H7 (cell line): ENCODE measurements at regions not wholly inside any gene's neighbourhood (a gene's known extent, or its start where the extent isn't known, plus 50 kb on each side); places are given as distances from the start of the nearest gene placed in this dataset.
A peak's percentile ranks its signal among the peaks of the same experiment; 100 is the strongest.
"Not testable (repeated sequence)": the region's sequence is repeated elsewhere in the genome, so short reads cannot be mapped to it uniquely, and the experiment has no call there.

Experiments used
- DNase-seq: peaks from one replicate; pipeline ENCODE4 v3.0.0; 2012
- H3K27me3 ChIP-seq: 2 replicates; pipeline ENCODE4 v1.6.0; 2011; ENCODE audit warnings: mild to moderate bottlenecking, low read length; ENCODE audit not compliant: control insufficient read depth, insufficient read depth
- H3K36me3 ChIP-seq: replicated peaks from 2 replicates; pipeline ENCODE4 v1.5.1; 2011; ENCODE audit warnings: low read length; ENCODE audit not compliant: control insufficient read depth, insufficient read depth
- H3K4me3 ChIP-seq: 2 replicates; pipeline ENCODE4 v1.5.1; 2011; ENCODE audit warnings: low read depth, mild to moderate bottlenecking, control low read depth, low read length, moderate library complexity; ENCODE audit not compliant: insufficient read depth

GRCh38 chr2:176854878-176855277 is 357.7 kb upstream of the HNRNPA3 start:
- no peaks in the 10 kb centered on the region for H3K27me3 ChIP-seq
- no peak overlapping the region for H3K4me3 ChIP-seq
- no peak for DNase-seq
- no peaks in the 10 kb centered on the region for H3K36me3 ChIP-seq

- H3K27me3 ChIP-seq: no peaks in the 10 kb centered on the region
- H3K4me3 ChIP-seq: no peak overlapping the region
- DNase-seq: no peak
- H3K36me3 ChIP-seq: no peaks in the 10 kb centered on the region
Measured at GRCh38 chr2:176856683-176857082, 355.9 kb upstream of the HNRNPA3 start.

- no peak for DNase-seq
- Histone ChIP-seq H3K4me3 (no peak overlapping the region), H3K27me3 (no peaks in the 10 kb centered on the region), H3K36me3 (no peaks in the 10 kb centered on the region)
Measured at GRCh38 chr2:176865336-176865735, 347.3 kb upstream of the HNRNPA3 start.

GRCh38 chr2:176872406-176872805 is 340.2 kb upstream of the HNRNPA3 start:
- no peak overlapping the region for H3K4me3 ChIP-seq
- no peaks in the 10 kb centered on the region for H3K27me3 ChIP-seq
- DNase-seq: peak; percentile 23
- no peaks in the 10 kb centered on the region for H3K36me3 ChIP-seq

- DNase-seq: peak; percentile 4
- Histone ChIP-seq H3K27me3 (no peaks in the 10 kb centered on the region), H3K4me3 (no peak overlapping the region), H3K36me3 (no peaks in the 10 kb centered on the region)
Measured at GRCh38 chr2:176873403-176873802, 339.2 kb upstream of the HNRNPA3 start.

- Histone ChIP-seq H3K4me3 (no peak overlapping the region), H3K27me3 (no peaks in the 10 kb centered on the region), H3K36me3 (no peaks in the 10 kb centered on the region)
- DNase-seq: no peak
Measured at GRCh38 chr2:176876493-176877103, 336.0 kb upstream of the HNRNPA3 start.

- Histone ChIP-seq H3K4me3 (no peak overlapping the region), H3K27me3 (no peaks in the 10 kb centered on the region), H3K36me3 (no peaks in the 10 kb centered on the region)
- DNase-seq: no peak
Measured at GRCh38 chr2:176879426-176879995, 333.1 kb upstream of the HNRNPA3 start.

GRCh38 chr2:176882045-176882444 is 330.5 kb upstream of the HNRNPA3 start:
- H3K36me3 ChIP-seq, H3K4me3 ChIP-seq, H3K27me3 ChIP-seq, DNase-seq: not testable (repeated sequence)

- Histone ChIP-seq H3K27me3 (no peaks in the 10 kb centered on the region), H3K36me3 (no peaks in the 10 kb centered on the region), H3K4me3 (no peak overlapping the region)
- no peak for DNase-seq
Measured at GRCh38 chr2:176885001-176885643, 327.5 kb upstream of the HNRNPA3 start.

- Histone ChIP-seq H3K27me3 (no peaks in the 10 kb centered on the region), H3K4me3 (no peak overlapping the region), H3K36me3 (no peaks in the 10 kb centered on the region)
- no peak for DNase-seq
Measured at GRCh38 chr2:176885661-176886060, 326.9 kb upstream of the HNRNPA3 start.

- H3K4me3 ChIP-seq: no peak overlapping the region
- H3K27me3 ChIP-seq: no peaks in the 10 kb centered on the region
- no peaks in the 10 kb centered on the region for H3K36me3 ChIP-seq
- DNase-seq: no peak
Measured at GRCh38 chr2:176891105-176891504, 321.5 kb upstream of the HNRNPA3 start.

GRCh38 chr2:176891857-176892256 is 320.7 kb upstream of the HNRNPA3 start:
- DNase-seq: no peak
- H3K36me3 ChIP-seq: no peaks in the 10 kb centered on the region
- H3K4me3 ChIP-seq: no peak overlapping the region
- no peaks in the 10 kb centered on the region for H3K27me3 ChIP-seq

GRCh38 chr2:176892676-176893226 is 319.8 kb upstream of the HNRNPA3 start:
- H3K4me3 ChIP-seq: no peak overlapping the region
- no peaks in the 10 kb centered on the region for H3K36me3 ChIP-seq
- H3K27me3 ChIP-seq: no peaks in the 10 kb centered on the region
- no peak for DNase-seq

GRCh38 chr2:176895158-176895557 is 317.4 kb upstream of the HNRNPA3 start:
- no peaks in the 10 kb centered on the region for H3K36me3 ChIP-seq
- H3K27me3 ChIP-seq: no peaks in the 10 kb centered on the region
- H3K4me3 ChIP-seq: no peak overlapping the region
- DNase-seq: no peak

- Histone ChIP-seq H3K4me3 (no peak overlapping the region), H3K36me3 (no peaks in the 10 kb centered on the region), H3K27me3 (no peaks in the 10 kb centered on the region)
- DNase-seq: no peak
Measured at GRCh38 chr2:176902454-176902853, 310.1 kb upstream of the HNRNPA3 start.
